Cardiac muscle cell (in vitro differentiated cells and primary cell): ENCODE measurements at regions not wholly inside any gene's neighbourhood (a gene's known extent, or its start where the extent isn't known, plus 50 kb on each side); places are given as distances from the start of the nearest gene placed in this dataset.
A peak's percentile ranks its signal among the peaks of the same experiment; 100 is the strongest.

Experiments
- DNase-seq, 2 donors: peaks; one replicate each; pipeline versions ENCODE4 v3.0.0 to v3.0.0-alpha.2; 2010 to 2017; ENCODE audit warnings: low read depth in 1 of 2, low spot score in 1 of 2
- H3K27ac ChIP-seq: fragments of 200-600 bp; sonication (generic); 2 replicates; pipeline ENCODE4 v1.5.1; 2016
- H3K27me3 ChIP-seq: fragments of 200-600 bp; sonication (generic); 2 replicates; pipeline ENCODE4 v1.6.0; 2016; ENCODE audit warnings: control low read depth
- H3K36me3 ChIP-seq: fragments of 200-600 bp; sonication (generic); 2 replicates; pipeline ENCODE4 v1.5.1; 2016; ENCODE audit warnings: control low read depth
- H3K4me1 ChIP-seq: fragments of 200-600 bp; sonication (generic); 2 replicates; pipeline ENCODE4 v1.8.1; 2017; ENCODE audit warnings: low read depth, mild to moderate bottlenecking, mixed run types
- H3K4me3 ChIP-seq: fragments of 200-600 bp; sonication (generic); 2 replicates; pipeline ENCODE4 v1.5.1; 2016; ENCODE audit warnings: mild to moderate bottlenecking
- H3K9me3 ChIP-seq: fragments of 200-600 bp; sonication (generic); 2 replicates; pipeline ENCODE4 v1.5.1; 2017; ENCODE audit warnings: low read depth, mild to moderate bottlenecking, control low read depth
- CTCF ChIP-seq: IDR thresholded peaks from 2 replicates; pipeline ENCODE4 v1.5.1; 2012; ENCODE audit warnings: low read depth, mild to moderate bottlenecking, low read length

GRCh38 chr1:229024528-229025130 lies 246.3 kb upstream of the RAB4A start:
- Histone ChIP-seq H3K4me3 (no peak overlapping the region), H3K36me3 (no peaks in the 10 kb centered on the region), H3K9me3 (no peaks in the 10 kb centered on the region), H3K27ac (no peak overlapping the region), H3K4me1 (peaks cover 6% of the 10 kb centered on the region), H3K27me3 (peaks cover 10% of the 10 kb centered on the region)
- DNase-seq: peak in 1 of 2 donors; percentile 87
- peak; percentile 4 for TF ChIP-seq CTCF

GRCh38 chr1:229025576-229025975 lies 245.3 kb upstream of the RAB4A start:
- TF ChIP-seq CTCF: no peak
- H3K4me1 ChIP-seq: peaks cover 6% of the 10 kb centered on the region
- H3K27ac ChIP-seq: no peak overlapping the region
- no peak overlapping the region for H3K4me3 ChIP-seq
- no peak for DNase-seq
- no peaks in the 10 kb centered on the region for H3K9me3 ChIP-seq
- H3K36me3 ChIP-seq: no peaks in the 10 kb centered on the region
- H3K27me3 ChIP-seq: peaks cover 10% of the 10 kb centered on the region

GRCh38 chr1:229027158-229027557 lies 243.8 kb upstream of the RAB4A start:
- Histone ChIP-seq H3K4me1 (peaks cover 8% of the 10 kb centered on the region), H3K27me3 (peaks cover 10% of the 10 kb centered on the region), H3K36me3 (no peaks in the 10 kb centered on the region), H3K27ac (no peak overlapping the region), H3K9me3 (no peaks in the 10 kb centered on the region), H3K4me3 (no peak overlapping the region)
- TF ChIP-seq CTCF: no peak
- DNase-seq: no peak

- peaks cover 15% of the 10 kb centered on the region for H3K27me3 ChIP-seq
- no peak overlapping the region for H3K27ac ChIP-seq
- peaks cover 8% of the 10 kb centered on the region for H3K4me1 ChIP-seq
- no peaks in the 10 kb centered on the region for H3K36me3 ChIP-seq
- no peaks in the 10 kb centered on the region for H3K9me3 ChIP-seq
- DNase-seq: peak in 1 of 2 donors; percentile 95
- H3K4me3 ChIP-seq: no peak overlapping the region
- no peak for TF ChIP-seq CTCF
Measured at GRCh38 chr1:229027622-229028182, 243.2 kb upstream of the RAB4A start.

- H3K4me3 ChIP-seq: no peak overlapping the region
- peaks cover 22% of the 10 kb centered on the region for H3K27me3 ChIP-seq
- H3K4me1 ChIP-seq: peaks cover 8% of the 10 kb centered on the region
- no peak for TF ChIP-seq CTCF
- no peak for DNase-seq
- H3K9me3 ChIP-seq: no peaks in the 10 kb centered on the region
- H3K36me3 ChIP-seq: no peaks in the 10 kb centered on the region
- no peak overlapping the region for H3K27ac ChIP-seq
Measured at GRCh38 chr1:229028544-229028943, 242.4 kb upstream of the RAB4A start.
